ENCODE measurements at regions not wholly inside any gene's neighbourhood (a gene's known extent, or its start where the extent isn't known, plus 50 kb on each side); places are given as distances from the start of the nearest gene placed in this dataset.

DNA sequence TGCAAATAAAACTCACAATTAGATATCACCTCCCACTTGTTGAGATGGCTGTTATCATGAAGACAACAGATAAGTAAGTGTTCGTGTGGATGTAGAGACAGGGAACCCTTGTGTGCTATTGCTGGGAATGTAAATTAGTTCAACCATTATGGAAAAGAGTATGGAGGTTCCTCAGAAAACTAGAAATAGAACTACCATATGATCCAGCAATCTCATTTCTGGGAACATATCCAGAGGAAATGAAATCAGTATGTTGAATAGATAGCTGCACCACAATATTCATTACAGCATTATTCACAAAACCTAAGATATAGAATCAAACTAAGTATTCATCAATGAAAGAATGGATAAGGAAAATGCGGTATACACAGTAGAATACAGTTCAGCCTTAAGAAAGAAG is 418.7 kb upstream of the CNTN6 start:
- TF ChIP-seq POLR2A (IDR thresholded peaks at IDR 0.05; ENCODE audit: extremely low read depth, insufficient read length) (no peak), MYC (IDR thresholded peaks at IDR 0.05; ENCODE audit: low read depth, low read length) (no peak)
- TF ChIP-seq, protein P1, sequence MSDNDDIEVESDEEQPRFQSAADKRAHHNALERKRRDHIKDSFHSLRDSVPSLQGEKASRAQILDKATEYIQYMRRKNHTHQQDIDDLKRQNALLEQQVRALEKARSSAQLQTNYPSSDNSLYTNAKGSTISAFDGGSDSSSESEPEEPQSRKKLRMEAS (IDR thresholded peaks at IDR 0.05; ENCODE audit: low read depth, low read length): no peak
- TF ChIP-seq, protein P2, sequence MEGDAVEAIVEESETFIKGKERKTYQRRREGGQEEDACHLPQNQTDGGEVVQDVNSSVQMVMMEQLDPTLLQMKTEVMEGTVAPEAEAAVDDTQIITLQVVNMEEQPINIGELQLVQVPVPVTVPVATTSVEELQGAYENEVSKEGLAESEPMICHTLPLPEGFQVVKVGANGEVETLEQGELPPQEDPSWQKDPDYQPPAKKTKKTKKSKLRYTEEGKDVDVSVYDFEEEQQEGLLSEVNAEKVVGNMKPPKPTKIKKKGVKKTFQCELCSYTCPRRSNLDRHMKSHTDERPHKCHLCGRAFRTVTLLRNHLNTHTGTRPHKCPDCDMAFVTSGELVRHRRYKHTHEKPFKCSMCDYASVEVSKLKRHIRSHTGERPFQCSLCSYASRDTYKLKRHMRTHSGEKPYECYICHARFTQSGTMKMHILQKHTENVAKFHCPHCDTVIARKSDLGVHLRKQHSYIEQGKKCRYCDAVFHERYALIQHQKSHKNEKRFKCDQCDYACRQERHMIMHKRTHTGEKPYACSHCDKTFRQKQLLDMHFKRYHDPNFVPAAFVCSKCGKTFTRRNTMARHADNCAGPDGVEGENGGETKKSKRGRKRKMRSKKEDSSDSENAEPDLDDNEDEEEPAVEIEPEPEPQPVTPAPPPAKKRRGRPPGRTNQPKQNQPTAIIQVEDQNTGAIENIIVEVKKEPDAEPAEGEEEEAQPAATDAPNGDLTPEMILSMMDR (IDR thresholded peaks at IDR 0.05; ENCODE audit: low read depth, low read length): no peak

DNA sequence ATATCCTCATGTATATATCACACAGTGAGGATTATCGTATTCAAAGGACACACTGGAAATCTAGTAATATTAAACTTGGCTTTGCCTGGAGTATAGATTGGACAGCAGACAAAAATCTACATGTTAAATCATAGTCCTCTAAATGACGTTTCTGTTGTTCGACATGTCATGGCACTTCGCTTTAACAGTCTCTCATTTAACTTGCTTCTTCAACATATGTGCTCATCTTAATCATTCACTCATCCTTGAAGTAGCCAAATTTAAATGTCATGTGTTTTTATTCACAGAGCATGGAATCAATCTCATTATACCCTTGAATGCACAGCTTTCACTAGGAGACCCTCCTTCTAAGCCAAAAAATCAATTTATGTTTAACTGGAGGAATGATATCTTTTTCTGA is 417.0 kb upstream of the CNTN6 start:
- H3K4me3 ChIP-seq (ENCODE audit: low read depth, low read length): no peak overlapping the region
- no peak for DNase-seq (ENCODE audit: low read depth)
- TF ChIP-seq, protein P2 (IDR thresholded peaks at IDR 0.05; ENCODE audit: low read depth, low read length): no peak
- TF ChIP-seq POLR2A (IDR thresholded peaks at IDR 0.05; ENCODE audit: extremely low read depth, insufficient read length): no peak
- TF ChIP-seq, protein P1 (IDR thresholded peaks at IDR 0.05; ENCODE audit: low read depth, low read length): no peak
- TF ChIP-seq MYC (IDR thresholded peaks at IDR 0.05; ENCODE audit: low read depth, low read length): no peak

More for the DNA sequence above, 418.7 kb upstream of the CNTN6 start:
- DNase-seq (ENCODE audit: low read depth): no peak
- no peak overlapping the region for H3K4me3 ChIP-seq (ENCODE audit: low read depth, low read length)

DNA sequence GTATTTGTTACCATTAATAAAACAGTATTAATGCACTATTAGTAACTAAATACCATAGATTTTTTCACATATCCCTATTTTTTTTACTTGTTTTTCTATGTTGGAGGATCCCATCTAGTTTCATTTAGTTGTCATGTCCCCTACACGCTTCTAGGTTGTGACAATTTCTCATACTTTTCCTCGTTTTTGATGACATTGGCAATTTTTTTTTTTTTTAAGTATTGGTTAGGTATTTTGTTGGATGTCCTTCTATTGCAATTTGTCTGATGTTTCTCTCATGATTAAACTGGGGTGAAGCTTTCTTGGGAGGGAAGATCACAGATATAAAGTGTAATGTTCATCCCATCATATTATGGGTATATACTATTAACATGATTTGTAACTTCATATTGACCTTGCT is 409.1 kb upstream of the CNTN6 start:
- H3K4me3 ChIP-seq (ENCODE audit: low read depth, low read length): no peak overlapping the region
- TF ChIP-seq POLR2A (IDR thresholded peaks at IDR 0.05; ENCODE audit: extremely low read depth, insufficient read length): no peak
- DNase-seq (ENCODE audit: low read depth): no peak

DNA sequence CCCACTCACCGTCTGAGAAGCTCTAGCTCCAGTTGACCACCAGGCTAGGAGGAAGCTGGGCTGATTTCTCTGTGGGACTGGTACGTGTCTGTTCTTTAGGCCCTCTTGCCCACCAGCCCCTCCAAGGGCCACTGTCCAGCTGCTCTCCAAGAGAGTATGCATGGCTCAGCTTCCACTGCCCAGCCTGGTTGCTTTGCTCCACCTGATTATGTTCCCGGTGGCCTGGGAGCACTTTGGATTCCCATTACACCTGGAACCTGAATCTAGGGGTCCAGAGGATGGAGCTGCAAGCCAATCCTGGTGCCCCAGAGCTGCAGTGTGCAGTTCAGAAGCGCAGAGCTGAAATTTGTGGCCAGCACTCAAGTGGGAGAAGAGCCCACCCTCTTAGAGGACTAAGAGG is 402.1 kb upstream of the CNTN6 start:
- no peak overlapping the region for H3K4me3 ChIP-seq (ENCODE audit: low read depth, low read length)
- DNase-seq (ENCODE audit: low read depth): no peak
- TF ChIP-seq, protein P1 (IDR thresholded peaks at IDR 0.05; ENCODE audit: low read depth, low read length): no peak
- TF ChIP-seq, protein P2 (IDR thresholded peaks at IDR 0.05; ENCODE audit: low read depth, low read length): no peak
- TF ChIP-seq POLR2A (IDR thresholded peaks at IDR 0.05; ENCODE audit: extremely low read depth, insufficient read length) (no peak), MYC (IDR thresholded peaks at IDR 0.05; ENCODE audit: low read depth, low read length) (no peak)

DNA sequence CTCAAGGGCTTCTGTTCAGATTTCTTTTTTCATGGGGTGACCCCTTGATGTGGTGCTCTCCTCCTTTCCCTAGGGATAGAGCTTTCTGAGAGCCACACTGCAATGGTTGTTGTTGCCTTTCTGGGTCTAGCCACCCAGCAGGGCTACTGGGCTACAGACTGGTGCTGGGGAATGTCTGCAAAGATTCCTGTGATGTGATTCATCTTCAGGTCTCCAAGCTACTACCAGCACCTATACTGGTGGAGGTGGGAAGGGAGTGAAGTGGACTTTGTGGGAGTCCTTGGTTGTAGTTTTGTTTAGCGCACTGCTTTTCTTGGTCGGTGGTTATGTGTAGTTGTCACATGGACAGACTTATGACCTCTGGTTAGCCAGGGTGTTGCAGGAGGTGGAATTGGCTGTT is 392.3 kb upstream of the CNTN6 start:
- DNase-seq (ENCODE audit: low read depth): no peak
- TF ChIP-seq, protein P2 (IDR thresholded peaks at IDR 0.05; ENCODE audit: low read depth, low read length): no peak
- TF ChIP-seq MYC (IDR thresholded peaks at IDR 0.05; ENCODE audit: low read depth, low read length) (no peak), POLR2A (IDR thresholded peaks at IDR 0.05; ENCODE audit: extremely low read depth, insufficient read length) (no peak)
- TF ChIP-seq, protein P1 (IDR thresholded peaks at IDR 0.05; ENCODE audit: low read depth, low read length): no peak

DNA sequence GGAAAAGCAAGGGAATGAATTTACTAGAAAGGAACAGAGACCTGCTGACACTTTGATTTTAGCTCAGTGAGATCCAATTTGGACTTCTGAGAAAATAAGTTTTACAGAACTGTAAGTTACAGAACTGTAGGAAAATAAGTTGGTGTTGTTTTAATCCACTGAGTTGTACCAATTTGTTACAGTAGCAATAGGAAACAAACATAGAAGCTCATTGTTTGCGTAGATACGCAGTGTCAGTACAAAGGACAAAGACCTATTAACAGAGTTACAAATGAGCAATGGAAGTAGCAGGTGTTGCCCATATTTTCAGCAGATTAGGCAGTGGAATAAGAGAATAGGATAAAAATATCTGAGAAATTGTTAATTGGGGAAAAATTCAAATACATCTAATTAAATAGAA is 385.8 kb upstream of the CNTN6 start:
- no peak for TF ChIP-seq POLR2A (IDR thresholded peaks at IDR 0.05; ENCODE audit: extremely low read depth, insufficient read length)
- TF ChIP-seq MYC (IDR thresholded peaks at IDR 0.05; ENCODE audit: low read depth, low read length): no peak
- TF ChIP-seq, protein P1 (IDR thresholded peaks at IDR 0.05; ENCODE audit: low read depth, low read length): no peak
- TF ChIP-seq, protein P2 (IDR thresholded peaks at IDR 0.05; ENCODE audit: low read depth, low read length): no peak
- DNase-seq (ENCODE audit: low read depth): no peak
- H3K4me3 ChIP-seq (ENCODE audit: low read depth, low read length): no peak overlapping the region

More for the DNA sequence above, 392.3 kb upstream of the CNTN6 start:
- no peak overlapping the region for H3K4me3 ChIP-seq (ENCODE audit: low read depth, low read length)
